Fibroblast of mammary gland (primary cell): ENCODE measurements at regions not wholly inside any gene's neighbourhood (a gene's known extent, or its start where the extent isn't known, plus 50 kb on each side); places are given as distances from the start of the nearest gene placed in this dataset.
"Not testable (repeated sequence)": the region's sequence is repeated elsewhere in the genome, so short reads cannot be mapped to it uniquely, and the experiment has no call there.

Experiments
- DNase-seq: peaks from one replicate; pipeline ENCODE4 v3.0.0-alpha.2; 2010; ENCODE audit warnings: low read depth
- H3K4me3 ChIP-seq: 2 replicates; pipeline ENCODE4 v1.5.1; 2011; ENCODE audit warnings: low read depth, mild to moderate bottlenecking, low read length, moderate library complexity; ENCODE audit not compliant: control insufficient read depth
- CTCF ChIP-seq: conservative IDR thresholded peaks from 2 replicates; pipeline ENCODE4 v1.5.1; 2011; ENCODE audit warnings: low read depth, low read length, inconsistent platforms; ENCODE audit not compliant: control insufficient read depth, insufficient read depth

DNA sequence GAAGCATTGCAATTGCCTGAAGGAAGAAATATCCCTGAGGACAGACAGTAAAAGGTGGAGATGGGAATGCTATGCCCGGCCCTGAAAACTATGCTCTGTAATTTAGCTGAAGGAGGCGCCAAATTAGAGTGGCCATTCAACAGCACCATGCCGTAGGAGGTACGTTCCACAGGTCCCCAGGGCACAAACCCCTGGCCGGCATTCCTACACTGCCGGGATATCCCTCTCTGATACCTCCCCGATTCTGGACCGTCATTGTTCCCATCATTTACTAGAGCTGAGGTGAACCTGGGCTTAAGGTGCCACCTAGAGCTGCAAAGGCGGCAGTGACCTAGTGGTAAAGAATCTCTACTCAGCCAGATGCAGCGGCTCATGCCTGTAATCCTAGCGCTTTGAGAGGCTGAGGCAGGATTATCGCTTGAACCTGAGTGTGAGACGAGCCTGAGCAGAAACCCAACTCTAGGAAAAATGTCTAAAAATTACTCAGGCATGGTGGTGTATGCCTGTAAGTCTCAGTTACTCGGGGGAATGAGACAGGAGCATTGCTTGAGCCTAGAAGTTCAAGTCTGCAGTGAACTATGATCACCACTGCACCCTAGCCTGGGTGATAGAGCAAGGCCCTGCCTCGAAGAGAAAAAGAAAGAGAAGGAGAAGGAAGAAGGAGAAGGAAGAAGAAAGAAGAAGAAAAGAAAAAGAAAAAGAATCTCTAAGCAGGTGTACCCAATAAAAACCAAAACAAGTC, 53.0 kb upstream of the TNKS2 start:
- peak; percentile 15 for DNase-seq
- H3K4me3 ChIP-seq = no peak overlapping the region
- TF ChIP-seq CTCF = peak; percentile 17

- H3K4me3 ChIP-seq = no peak overlapping the region
- no peak for TF ChIP-seq CTCF
- no peak for DNase-seq
Measured at GRCh38 chr10:91743465-91743864, 54.8 kb upstream of the TNKS2 start.

GRCh38 chr10:91742229-91742628, 56.0 kb upstream of the TNKS2 start:
- DNase-seq = no peak
- no peak overlapping the region for H3K4me3 ChIP-seq
- TF ChIP-seq CTCF = no peak

DNA sequence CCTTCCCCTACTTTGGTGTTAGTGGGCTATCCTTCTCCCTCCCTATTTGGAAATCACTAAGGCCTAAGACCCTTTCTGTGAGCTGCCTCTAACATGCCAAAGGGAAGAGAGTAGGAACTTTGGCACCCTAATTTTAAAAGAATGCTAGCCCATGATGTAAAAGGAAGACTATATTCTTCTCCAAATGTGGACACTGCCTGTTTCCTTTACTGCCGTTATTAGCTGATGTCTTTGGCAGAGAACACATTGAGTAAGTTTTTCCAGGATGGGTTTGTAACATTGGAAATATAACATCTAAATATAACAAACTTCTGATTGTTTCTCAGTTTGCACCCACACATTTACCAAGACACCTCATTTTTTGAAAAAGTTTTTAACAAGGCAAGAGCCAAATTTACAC, 56.9 kb upstream of the TNKS2 start:
- no peak for DNase-seq
- no peak overlapping the region for H3K4me3 ChIP-seq
- TF ChIP-seq CTCF = no peak

- no peak overlapping the region for H3K4me3 ChIP-seq
- DNase-seq = no peak
- no peak for TF ChIP-seq CTCF
Measured at GRCh38 chr10:91740353-91740924, 57.8 kb upstream of the TNKS2 start.

GRCh38 chr10:91732265-91732664, 66.0 kb upstream of the TNKS2 start:
- not testable (repeated sequence) for DNase-seq, H3K4me3 ChIP-seq

GRCh38 chr10:91729339-91729738, 68.9 kb upstream of the TNKS2 start:
- H3K4me3 ChIP-seq, DNase-seq: not testable (repeated sequence)

GRCh38 chr10:91726355-91726754, 71.9 kb upstream of the TNKS2 start:
- no peak for DNase-seq
- no peak for TF ChIP-seq CTCF
- H3K4me3 ChIP-seq = no peak overlapping the region
